Panc1 (cell line): ENCODE measurements at regions not wholly inside any gene's neighbourhood (a gene's known extent, or its start where the extent isn't known, plus 50 kb on each side); places are given as distances from the start of the nearest gene placed in this dataset.
A peak's percentile ranks its signal among the peaks of the same experiment; 100 is the strongest.

Experiments
- ATAC-seq: fragments of 200-7000 bp; cut with Tn5 transposase; 2 replicates; pipeline ENCODE4 v1.9.1; 2020; ENCODE audit warnings: mild to moderate bottlenecking, moderate library complexity
- BruUV-seq: library from RNA; stranded (reverse); fragments of 400-500 nt; replicated peaks from 2 replicates; lab custom pipeline; 2021; lab: Mats Ljungman, UMichigan
- CTCF ChIA-PET: fragments of 300-600 bp; sonication (Branson Sonifier 250); formaldehyde crosslinking; loops from one replicate; lab custom pipeline; 2022; ENCODE audit warnings: antibody characterized with exemption; lab: Charles Lee
- POLR2A ChIA-PET: fragments of 300-600 bp; sonication (Branson Sonifier 250); formaldehyde crosslinking; loops from one replicate; lab custom pipeline; 2022; ENCODE audit warnings: antibody characterized with exemption; lab: Charles Lee
- DNase-seq: peaks from one replicate; pipeline ENCODE4 v3.0.0-alpha.2; 2010; ENCODE audit warnings: low read depth, low spot score
- H3K27ac ChIP-seq: 2 replicates; pipeline ENCODE4 v1.5.1; 2011; ENCODE audit warnings: mild to moderate bottlenecking, low read length, inconsistent platforms
- H3K27me3 ChIP-seq: fragments of 200-500 bp; sonication (Bioruptor generic); 2 replicates; pipeline ENCODE4 v1.6.0; 2014; ENCODE audit warnings: low read length, inconsistent platforms; ENCODE audit not compliant: control insufficient read depth, insufficient read depth
- H3K36me3 ChIP-seq: fragments of 200-500 bp; sonication (Bioruptor generic); 2 replicates; pipeline ENCODE4 v1.5.1; 2014; ENCODE audit warnings: inconsistent platforms, mild to moderate bottlenecking, low read length, moderate library complexity; ENCODE audit not compliant: control insufficient read depth, insufficient read depth
- H3K4me1 ChIP-seq: 2 replicates; pipeline ENCODE4 v1.5.1; 2011; ENCODE audit warnings: inconsistent platforms, mild to moderate bottlenecking, low read length, moderate library complexity; ENCODE audit not compliant: control insufficient read depth, insufficient read depth
- H3K4me3 ChIP-seq, 2 experiments: 2 replicates each; pipeline ENCODE4 v1.5.1; 2011 to 2012; ENCODE audit warnings: low read depth in 2 of 2, low read length in 2 of 2, mild to moderate bottlenecking in 2 of 2, inconsistent platforms in 1 of 2, moderate library complexity in 1 of 2
- H3K9me3 ChIP-seq: fragments of 200-500 bp; sonication (Bioruptor generic); 2 replicates; pipeline ENCODE4 v1.5.1; 2014; ENCODE audit warnings: low read depth, mild to moderate bottlenecking, inconsistent platforms, low read length, moderate library complexity; ENCODE audit not compliant: control insufficient read depth, insufficient read depth
- CTCF ChIP-seq: fragments of 450-650 bp; IDR thresholded peaks from 2 replicates; pipeline ENCODE4 v1.5.1; 2017; ENCODE audit warnings: mild to moderate bottlenecking
- POLR2AphosphoS5 ChIP-seq: IDR thresholded peaks from 2 replicates; pipeline ENCODE4 v1.6.1; 2012; ENCODE audit warnings: mild to moderate bottlenecking, low read depth, low read length, moderate library complexity
- SIN3A ChIP-seq: IDR thresholded peaks from 2 replicates; pipeline ENCODE4 v1.6.1; 2012; ENCODE audit warnings: low read depth, mild to moderate bottlenecking, low read length, moderate library complexity, borderline replicate concordance; ENCODE audit not compliant: insufficient read depth
- TCF7L2 ChIP-seq: IDR thresholded peaks from 2 replicates; pipeline ENCODE4 v1.6.1; 2011; ENCODE audit warnings: mild to moderate bottlenecking, low read depth, low read length, inconsistent platforms
- in situ Hi-C: cut with HindIII; loops from 2 replicates; pipeline ENCODE4 v1.10.0; 2016; ENCODE audit warnings: low sequenced_read_pairs, low pct_unique_long_range_greater_than_20kb
- intact Hi-C: fragments of 100-400 bp; cut with micrococcal nuclease; formaldehyde crosslinking; loops from one replicate; pipeline ENCODE4 v1.10.0; 2022; ENCODE audit not compliant: unreplicated experiment
- TF ChIP-seq, protein P1 (sequence below), 2 experiments: IDR thresholded peaks; 2 replicates each; pipeline ENCODE4 v1.6.1; 2011 to 2012; ENCODE audit warnings: low read depth in 2 of 2, control low read depth in 1 of 2, low read length in 1 of 2, mild to moderate bottlenecking in 1 of 2, moderate library complexity in 1 of 2; ENCODE audit not compliant: insufficient read depth in 1 of 2

GRCh38 chr4:75249739-75250138 lies 264.5 kb downstream of the RCHY1 start:
- ATAC-seq: no peak
- intact Hi-C loops (no loop called here), in situ Hi-C loops (no loop called here)
- Histone ChIP-seq H3K4me3 (no peak overlapping the region), H3K9me3 (no peaks in the 10 kb centered on the region), H3K4me1 (no peaks in the 10 kb centered on the region), H3K36me3 (no peaks in the 10 kb centered on the region), H3K27me3 (no peaks in the 10 kb centered on the region), H3K27ac (no peak overlapping the region)
- ChIA-PET CTCF (no interaction called here), POLR2A (no interaction called here)
- no peak for DNase-seq
- TF ChIP-seq POLR2AphosphoS5 (no peak), SIN3A (no peak), TCF7L2 (no peak), CTCF (no peak)
- TF ChIP-seq, protein P1, sequence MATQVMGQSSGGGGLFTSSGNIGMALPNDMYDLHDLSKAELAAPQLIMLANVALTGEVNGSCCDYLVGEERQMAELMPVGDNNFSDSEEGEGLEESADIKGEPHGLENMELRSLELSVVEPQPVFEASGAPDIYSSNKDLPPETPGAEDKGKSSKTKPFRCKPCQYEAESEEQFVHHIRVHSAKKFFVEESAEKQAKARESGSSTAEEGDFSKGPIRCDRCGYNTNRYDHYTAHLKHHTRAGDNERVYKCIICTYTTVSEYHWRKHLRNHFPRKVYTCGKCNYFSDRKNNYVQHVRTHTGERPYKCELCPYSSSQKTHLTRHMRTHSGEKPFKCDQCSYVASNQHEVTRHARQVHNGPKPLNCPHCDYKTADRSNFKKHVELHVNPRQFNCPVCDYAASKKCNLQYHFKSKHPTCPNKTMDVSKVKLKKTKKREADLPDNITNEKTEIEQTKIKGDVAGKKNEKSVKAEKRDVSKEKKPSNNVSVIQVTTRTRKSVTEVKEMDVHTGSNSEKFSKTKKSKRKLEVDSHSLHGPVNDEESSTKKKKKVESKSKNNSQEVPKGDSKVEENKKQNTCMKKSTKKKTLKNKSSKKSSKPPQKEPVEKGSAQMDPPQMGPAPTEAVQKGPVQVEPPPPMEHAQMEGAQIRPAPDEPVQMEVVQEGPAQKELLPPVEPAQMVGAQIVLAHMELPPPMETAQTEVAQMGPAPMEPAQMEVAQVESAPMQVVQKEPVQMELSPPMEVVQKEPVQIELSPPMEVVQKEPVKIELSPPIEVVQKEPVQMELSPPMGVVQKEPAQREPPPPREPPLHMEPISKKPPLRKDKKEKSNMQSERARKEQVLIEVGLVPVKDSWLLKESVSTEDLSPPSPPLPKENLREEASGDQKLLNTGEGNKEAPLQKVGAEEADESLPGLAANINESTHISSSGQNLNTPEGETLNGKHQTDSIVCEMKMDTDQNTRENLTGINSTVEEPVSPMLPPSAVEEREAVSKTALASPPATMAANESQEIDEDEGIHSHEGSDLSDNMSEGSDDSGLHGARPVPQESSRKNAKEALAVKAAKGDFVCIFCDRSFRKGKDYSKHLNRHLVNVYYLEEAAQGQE (IDR thresholded peaks at IDR 0.05; ENCODE audit: insufficient read depth in 1 of 2, low read depth in 2 of 2, low read length in 1 of 2): no peak
- no TSS peak for BruUV-seq

- CTCF ChIA-PET: no interaction called here
- DNase-seq: no peak
- H3K4me3 ChIP-seq: no peak overlapping the region
Observed at GRCh38 chr4:75248770-75249407, 265.3 kb downstream of the RCHY1 start.

More at GRCh38 chr4:75248770-75249407, 265.3 kb downstream of the RCHY1 start:
- Histone ChIP-seq H3K27ac (no peak overlapping the region), H3K4me1 (no peaks in the 10 kb centered on the region), H3K9me3 (no peaks in the 10 kb centered on the region), H3K36me3 (no peaks in the 10 kb centered on the region), H3K27me3 (no peaks in the 10 kb centered on the region)
- BruUV-seq: no TSS peak
- TF ChIP-seq CTCF (no peak), POLR2AphosphoS5 (no peak), TCF7L2 (no peak), SIN3A (no peak)
- TF ChIP-seq, protein P1 (IDR thresholded peaks at IDR 0.05; ENCODE audit: insufficient read depth in 1 of 2, low read depth in 2 of 2, low read length in 1 of 2): no peak
- in situ Hi-C loops: no loop called here
- intact Hi-C loops: no loop called here
- peak; percentile 75 for ATAC-seq
- POLR2A ChIA-PET: no interaction called here
